GM12891 (cell line): ENCODE measurements at regions not wholly inside any gene's neighbourhood (a gene's known extent, or its start where the extent isn't known, plus 50 kb on each side); places are given as distances from the start of the nearest gene placed in this dataset.

Source experiments
- PAX5 ChIP-seq: IDR thresholded peaks from 2 replicates; pipeline ENCODE4 v1.6.1; 2011; ENCODE audit warnings: low read length, moderate library complexity, mild to moderate bottlenecking; ENCODE audit not compliant: insufficient read depth, severe bottlenecking
- POLR2A ChIP-seq: IDR thresholded peaks from 2 replicates; pipeline ENCODE4 v1.6.1; 2011; ENCODE audit warnings: low read depth, low read length, control low read depth
- POLR2AphosphoS5 ChIP-seq: IDR thresholded peaks from 2 replicates; pipeline ENCODE4 v1.6.1; 2011; ENCODE audit warnings: low read depth, low read length, control low read depth
- POU2F2 ChIP-seq: IDR thresholded peaks from 2 replicates; pipeline ENCODE4 v1.6.1; 2011; ENCODE audit warnings: low read depth, mild to moderate bottlenecking, control low read depth, low read length, moderate library complexity
- SPI1 ChIP-seq: IDR thresholded peaks from 2 replicates; pipeline ENCODE4 v1.6.1; 2011; ENCODE audit warnings: low read depth, low read length, control low read depth
- TAF1 ChIP-seq: IDR thresholded peaks from 2 replicates; pipeline ENCODE4 v1.6.1; 2011; ENCODE audit warnings: low read depth, low read length, control low read depth

- no peak for TF ChIP-seq POLR2AphosphoS5
- TF ChIP-seq SPI1, result no peak
- TF ChIP-seq POLR2A, result no peak
- TF ChIP-seq TAF1, result no peak
- TF ChIP-seq PAX5, result no peak
- TF ChIP-seq POU2F2, result no peak
Measured at GRCh38 chr18:44500808-44501610, 179.7 kb upstream of the SETBP1 start.
